ENCODE measurements at regions not wholly inside any gene's neighbourhood (a gene's known extent, or its start where the extent isn't known, plus 50 kb on each side); places are given as distances from the start of the nearest gene placed in this dataset.

DNA sequence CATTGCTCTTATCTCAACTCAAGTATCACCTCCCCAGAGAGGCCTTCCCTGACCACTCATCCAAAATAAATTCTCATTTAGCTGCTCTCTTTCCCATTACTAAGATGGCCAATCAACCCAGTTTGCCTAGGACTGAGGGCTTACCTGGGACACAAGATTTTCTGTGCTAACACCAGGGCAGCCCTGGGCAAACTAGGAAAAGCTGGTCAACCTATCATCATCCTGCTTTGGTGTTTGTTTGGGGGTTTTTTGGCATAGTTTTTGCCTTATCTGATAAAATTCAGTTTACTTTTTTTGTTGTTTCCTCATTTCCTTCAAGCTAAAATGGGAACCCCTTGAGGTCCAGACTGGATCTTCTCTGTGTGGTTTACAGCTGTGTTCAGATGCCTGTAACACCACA, 131.4 kb upstream of the NR2F2 start:
- TF ChIP-seq, protein P1, sequence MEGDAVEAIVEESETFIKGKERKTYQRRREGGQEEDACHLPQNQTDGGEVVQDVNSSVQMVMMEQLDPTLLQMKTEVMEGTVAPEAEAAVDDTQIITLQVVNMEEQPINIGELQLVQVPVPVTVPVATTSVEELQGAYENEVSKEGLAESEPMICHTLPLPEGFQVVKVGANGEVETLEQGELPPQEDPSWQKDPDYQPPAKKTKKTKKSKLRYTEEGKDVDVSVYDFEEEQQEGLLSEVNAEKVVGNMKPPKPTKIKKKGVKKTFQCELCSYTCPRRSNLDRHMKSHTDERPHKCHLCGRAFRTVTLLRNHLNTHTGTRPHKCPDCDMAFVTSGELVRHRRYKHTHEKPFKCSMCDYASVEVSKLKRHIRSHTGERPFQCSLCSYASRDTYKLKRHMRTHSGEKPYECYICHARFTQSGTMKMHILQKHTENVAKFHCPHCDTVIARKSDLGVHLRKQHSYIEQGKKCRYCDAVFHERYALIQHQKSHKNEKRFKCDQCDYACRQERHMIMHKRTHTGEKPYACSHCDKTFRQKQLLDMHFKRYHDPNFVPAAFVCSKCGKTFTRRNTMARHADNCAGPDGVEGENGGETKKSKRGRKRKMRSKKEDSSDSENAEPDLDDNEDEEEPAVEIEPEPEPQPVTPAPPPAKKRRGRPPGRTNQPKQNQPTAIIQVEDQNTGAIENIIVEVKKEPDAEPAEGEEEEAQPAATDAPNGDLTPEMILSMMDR (conservative IDR thresholded peaks at IDR 0.05 in 1 of 2, IDR thresholded peaks at IDR 0.05 in 1 of 2; ENCODE audit: low read depth in 1 of 2, low read length in 2 of 2), result no peak
- no peak for TF ChIP-seq EZH2 (IDR thresholded peaks at IDR 0.05; ENCODE audit: low read length, missing control alignments)

All from fibroblast of lung (primary cell).